Cardiac muscle cell (in vitro differentiated cells and primary cell): ENCODE measurements at regions not wholly inside any gene's neighbourhood (a gene's known extent, or its start where the extent isn't known, plus 50 kb on each side); places are given as distances from the start of the nearest gene placed in this dataset.

Experiments
- DNase-seq, 2 donors: peaks; one replicate each; pipeline versions ENCODE4 v3.0.0 to v3.0.0-alpha.2; 2010 to 2017; ENCODE audit warnings: low read depth in 1 of 2, low spot score in 1 of 2
- H3K27ac ChIP-seq: fragments of 200-600 bp; sonication (generic); 2 replicates; pipeline ENCODE4 v1.5.1; 2016
- H3K27me3 ChIP-seq: fragments of 200-600 bp; sonication (generic); 2 replicates; pipeline ENCODE4 v1.6.0; 2016; ENCODE audit warnings: control low read depth
- H3K36me3 ChIP-seq: fragments of 200-600 bp; sonication (generic); 2 replicates; pipeline ENCODE4 v1.5.1; 2016; ENCODE audit warnings: control low read depth
- H3K4me1 ChIP-seq: fragments of 200-600 bp; sonication (generic); 2 replicates; pipeline ENCODE4 v1.8.1; 2017; ENCODE audit warnings: low read depth, mild to moderate bottlenecking, mixed run types
- H3K4me3 ChIP-seq: fragments of 200-600 bp; sonication (generic); 2 replicates; pipeline ENCODE4 v1.5.1; 2016; ENCODE audit warnings: mild to moderate bottlenecking
- H3K9me3 ChIP-seq: fragments of 200-600 bp; sonication (generic); 2 replicates; pipeline ENCODE4 v1.5.1; 2017; ENCODE audit warnings: low read depth, mild to moderate bottlenecking, control low read depth
- CTCF ChIP-seq: IDR thresholded peaks from 2 replicates; pipeline ENCODE4 v1.5.1; 2012; ENCODE audit warnings: low read depth, mild to moderate bottlenecking, low read length

GRCh38 chr1:103469801-103470200 is 55.7 kb upstream of the RNPC3 start:
- Histone ChIP-seq H3K9me3 (no peaks in the 10 kb centered on the region), H3K4me1 (no peaks in the 10 kb centered on the region), H3K36me3 (no peaks in the 10 kb centered on the region), H3K4me3 (no peak overlapping the region), H3K27ac (no peak overlapping the region), H3K27me3 (no peaks in the 10 kb centered on the region)
- no peak for TF ChIP-seq CTCF
- DNase-seq = no peak

- no peak overlapping the region for H3K4me3 ChIP-seq
- DNase-seq = no peak
- H3K4me1 ChIP-seq = no peaks in the 10 kb centered on the region
- H3K9me3 ChIP-seq = no peaks in the 10 kb centered on the region
- no peak for TF ChIP-seq CTCF
- H3K36me3 ChIP-seq = no peaks in the 10 kb centered on the region
- H3K27me3 ChIP-seq = no peaks in the 10 kb centered on the region
- H3K27ac ChIP-seq = no peak overlapping the region
These were observed 58.4 kb upstream of the RNPC3 start for GRCh38 chr1:103467100-103467499.

- Histone ChIP-seq H3K27me3 (no peaks in the 10 kb centered on the region), H3K4me3 (no peak overlapping the region), H3K9me3 (no peaks in the 10 kb centered on the region), H3K27ac (no peak overlapping the region), H3K4me1 (peaks cover 4% of the 10 kb centered on the region), H3K36me3 (no peaks in the 10 kb centered on the region)
- TF ChIP-seq CTCF = peak; percentile 57
- DNase-seq = peak; percentile 18 to 24
These were observed 64.1 kb upstream of the RNPC3 start for GRCh38 chr1:103461161-103462105.

- no peak for DNase-seq
- no peak overlapping the region for H3K27ac ChIP-seq
These were observed 65.0 kb upstream of the RNPC3 start for GRCh38 chr1:103460511-103460910.

GRCh38 chr1:103459346-103459745 is 66.2 kb upstream of the RNPC3 start:
- H3K27me3 ChIP-seq = no peaks in the 10 kb centered on the region
- H3K4me3 ChIP-seq = no peak overlapping the region
- peaks cover 4% of the 10 kb centered on the region for H3K4me1 ChIP-seq
- peak in 1 of 2 donors; percentile 2 for DNase-seq
- no peak for TF ChIP-seq CTCF
- no peak overlapping the region for H3K27ac ChIP-seq
- no peaks in the 10 kb centered on the region for H3K36me3 ChIP-seq
- no peaks in the 10 kb centered on the region for H3K9me3 ChIP-seq

More at GRCh38 chr1:103460511-103460910, 65.0 kb upstream of the RNPC3 start:
- H3K4me3 ChIP-seq = no peak overlapping the region
- H3K4me1 ChIP-seq = peaks cover 4% of the 10 kb centered on the region
- no peaks in the 10 kb centered on the region for H3K9me3 ChIP-seq
- no peaks in the 10 kb centered on the region for H3K27me3 ChIP-seq
- H3K36me3 ChIP-seq = no peaks in the 10 kb centered on the region
- no peak for TF ChIP-seq CTCF
